Mucosa of stomach (tissue), 1 donor: ENCODE measurements at regions not wholly inside any gene's neighbourhood (a gene's known extent, or its start where the extent isn't known, plus 50 kb on each side); places are given as distances from the start of the nearest gene placed in this dataset.

Experiments used
- H3K27me3 ChIP-seq: one replicate; pipeline ENCODE4 v1.7.0; 2013; ENCODE audit warnings: mild to moderate bottlenecking, low read length; ENCODE audit not compliant: control insufficient read depth, insufficient read depth
- H3K36me3 ChIP-seq: one replicate; pipeline ENCODE4 v1.7.0; 2013; ENCODE audit warnings: low read length; ENCODE audit not compliant: control insufficient read depth, insufficient read depth
- H3K4me1 ChIP-seq: one replicate; pipeline ENCODE4 v1.7.0; 2013; ENCODE audit warnings: mild to moderate bottlenecking, low read length; ENCODE audit not compliant: control insufficient read depth, insufficient read depth
- H3K4me3 ChIP-seq: one replicate; pipeline ENCODE4 v1.7.0; 2013; ENCODE audit warnings: low read length
- H3K9ac ChIP-seq: one replicate; pipeline ENCODE4 v1.7.0; 2013; ENCODE audit warnings: mild to moderate bottlenecking, low read length, moderate library complexity
- H3K9me3 ChIP-seq: one replicate; pipeline ENCODE4 v1.7.0; 2013; ENCODE audit warnings: mild to moderate bottlenecking, low read length, moderate library complexity; ENCODE audit not compliant: control insufficient read depth
- donor health status: Pancreatic carcinoma.

- no peaks in the 10 kb centered on the region for H3K9me3 ChIP-seq
- H3K4me1 ChIP-seq, result peaks cover 28% of the 10 kb centered on the region
- peak overlapping the region; percentile 29 for H3K4me3 ChIP-seq
- peak overlapping the region; percentile 73 for H3K9ac ChIP-seq
- no peaks in the 10 kb centered on the region for H3K27me3 ChIP-seq
- H3K36me3 ChIP-seq, result no peaks in the 10 kb centered on the region
Measured at GRCh38 chr14:89619596-89619995, 202.6 kb upstream of the FOXN3 start.

DNA sequence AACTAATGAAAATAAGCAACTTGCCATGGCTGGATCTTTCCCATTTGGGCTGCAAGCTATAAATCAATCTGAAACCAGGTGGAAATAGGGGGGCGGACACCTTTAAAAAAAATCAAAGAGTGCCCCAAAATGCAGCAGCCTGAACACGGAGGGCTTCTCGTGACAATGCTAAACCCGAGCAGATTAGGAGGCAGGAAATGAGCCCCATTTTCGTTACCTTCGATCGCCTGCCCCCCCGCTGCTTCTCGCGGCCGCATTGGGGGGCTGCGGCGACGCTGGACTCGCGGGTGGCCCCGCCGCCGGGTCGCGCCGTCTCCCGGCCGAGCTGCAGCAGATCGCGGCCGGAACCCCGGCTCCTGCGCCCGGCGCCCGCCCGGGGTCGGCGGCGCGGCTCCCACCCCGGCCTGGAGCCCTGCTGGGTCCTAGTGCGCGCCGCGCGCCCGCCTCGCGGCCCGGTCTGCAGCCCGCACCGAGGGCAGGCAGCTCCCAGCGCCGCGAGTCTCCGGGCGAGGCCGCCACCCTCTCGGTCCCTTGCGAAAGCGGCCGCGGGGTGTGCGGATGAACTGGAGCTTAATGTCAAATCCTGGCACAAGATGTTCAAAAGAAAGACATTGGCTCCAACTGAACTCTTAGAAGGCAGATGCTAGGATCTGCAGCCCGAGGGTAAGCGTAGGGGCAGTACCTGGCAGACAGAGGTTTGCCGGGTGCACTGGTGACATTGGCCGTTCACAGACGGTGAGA lies 201.9 kb upstream of the FOXN3 start:
- Histone ChIP-seq H3K4me3 (peak overlapping the region; percentile 39), H3K27me3 (no peaks in the 10 kb centered on the region), H3K36me3 (no peaks in the 10 kb centered on the region), H3K9me3 (no peaks in the 10 kb centered on the region), H3K4me1 (peaks cover 28% of the 10 kb centered on the region), H3K9ac (peak overlapping the region; percentile 73)

DNA sequence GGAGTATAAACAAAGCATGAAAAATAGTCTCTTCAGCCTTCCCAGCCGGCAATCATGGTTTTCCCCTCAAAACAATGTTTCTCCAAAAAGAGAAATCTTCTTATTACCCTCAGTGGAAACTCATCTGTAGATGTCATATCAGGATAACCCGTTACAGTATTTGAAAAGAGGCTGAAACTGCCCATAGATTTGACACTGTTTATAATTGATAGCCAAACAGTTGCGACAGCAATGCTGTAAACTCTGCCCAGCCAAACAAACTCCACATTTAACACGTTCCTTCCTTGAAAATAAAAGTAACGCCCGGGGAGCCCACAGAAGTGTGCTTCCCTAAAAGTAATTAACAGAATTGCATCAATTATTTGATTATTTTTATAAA lies 201.3 kb upstream of the FOXN3 start:
- Histone ChIP-seq H3K9me3 (no peaks in the 10 kb centered on the region), H3K36me3 (no peaks in the 10 kb centered on the region), H3K4me1 (peaks cover 28% of the 10 kb centered on the region), H3K27me3 (no peaks in the 10 kb centered on the region), H3K4me3 (peak overlapping the region; percentile 39), H3K9ac (peak overlapping the region; percentile 73)

GRCh38 chr14:89617481-89618329 lies 200.7 kb upstream of the FOXN3 start:
- no peaks in the 10 kb centered on the region for H3K36me3 ChIP-seq
- H3K27me3 ChIP-seq, result no peaks in the 10 kb centered on the region
- H3K4me1 ChIP-seq, result peaks cover 28% of the 10 kb centered on the region
- H3K9ac ChIP-seq, result peak overlapping the region; percentile 73
- H3K4me3 ChIP-seq, result peak overlapping the region; percentile 39
- no peaks in the 10 kb centered on the region for H3K9me3 ChIP-seq

- H3K9me3 ChIP-seq, result no peaks in the 10 kb centered on the region
- no peak overlapping the region for H3K4me3 ChIP-seq
- H3K4me1 ChIP-seq, result peaks cover 28% of the 10 kb centered on the region
- no peak overlapping the region for H3K9ac ChIP-seq
- H3K36me3 ChIP-seq, result no peaks in the 10 kb centered on the region
- H3K27me3 ChIP-seq, result no peaks in the 10 kb centered on the region
Measured at GRCh38 chr14:89616852-89617341, 199.9 kb upstream of the FOXN3 start.

DNA sequence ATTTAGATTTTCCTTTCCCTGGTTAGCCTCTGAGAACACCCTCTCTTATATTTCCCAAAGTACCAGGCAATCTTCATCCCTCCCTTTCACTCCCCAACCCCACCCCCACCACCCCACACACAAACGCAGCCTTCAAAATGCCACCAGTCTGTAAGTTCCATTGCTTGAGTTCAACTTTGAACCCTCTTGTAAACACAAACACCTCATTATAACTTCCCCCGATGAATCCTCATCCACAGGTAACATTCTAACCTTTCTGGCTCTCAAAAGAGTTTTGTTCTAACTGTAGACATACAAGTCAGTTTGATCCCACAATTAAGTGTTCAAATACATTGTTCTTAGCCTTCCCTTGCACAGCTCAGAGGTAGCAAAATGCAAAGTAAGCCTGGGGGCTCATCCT lies 199.4 kb upstream of the FOXN3 start:
- Histone ChIP-seq H3K9ac (no peak overlapping the region), H3K27me3 (no peaks in the 10 kb centered on the region), H3K36me3 (no peaks in the 10 kb centered on the region), H3K4me1 (peaks cover 24% of the 10 kb centered on the region), H3K9me3 (no peaks in the 10 kb centered on the region), H3K4me3 (no peak overlapping the region)

DNA sequence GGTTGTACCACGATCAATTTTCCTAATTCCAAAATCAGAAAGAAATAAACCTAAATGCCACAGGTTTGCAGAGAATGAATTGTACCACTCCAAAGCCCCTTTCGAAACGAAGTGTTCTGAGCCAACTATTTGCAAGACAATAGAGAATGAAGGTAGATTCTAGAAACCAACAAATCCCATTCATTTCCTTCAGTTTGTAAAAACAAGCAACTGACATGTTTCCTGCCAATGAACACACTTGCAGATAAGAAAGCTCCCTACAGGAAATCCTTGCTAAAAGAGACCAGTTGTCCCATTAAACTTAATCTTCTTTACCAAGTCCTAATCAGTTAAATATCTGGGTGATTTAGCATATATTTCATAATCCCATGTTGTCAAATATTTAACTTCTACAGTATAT lies 198.4 kb upstream of the FOXN3 start:
- H3K4me1 ChIP-seq, result peaks cover 14% of the 10 kb centered on the region
- H3K9ac ChIP-seq, result no peak overlapping the region
- no peak overlapping the region for H3K4me3 ChIP-seq
- no peaks in the 10 kb centered on the region for H3K9me3 ChIP-seq
- H3K36me3 ChIP-seq, result no peaks in the 10 kb centered on the region
- H3K27me3 ChIP-seq, result no peaks in the 10 kb centered on the region

- Histone ChIP-seq H3K4me1 (peaks cover 13% of the 10 kb centered on the region), H3K4me3 (no peak overlapping the region), H3K27me3 (no peaks in the 10 kb centered on the region), H3K9me3 (no peaks in the 10 kb centered on the region), H3K36me3 (no peaks in the 10 kb centered on the region), H3K9ac (no peak overlapping the region)
Measured at GRCh38 chr14:89614009-89614691, 197.1 kb upstream of the FOXN3 start.

DNA sequence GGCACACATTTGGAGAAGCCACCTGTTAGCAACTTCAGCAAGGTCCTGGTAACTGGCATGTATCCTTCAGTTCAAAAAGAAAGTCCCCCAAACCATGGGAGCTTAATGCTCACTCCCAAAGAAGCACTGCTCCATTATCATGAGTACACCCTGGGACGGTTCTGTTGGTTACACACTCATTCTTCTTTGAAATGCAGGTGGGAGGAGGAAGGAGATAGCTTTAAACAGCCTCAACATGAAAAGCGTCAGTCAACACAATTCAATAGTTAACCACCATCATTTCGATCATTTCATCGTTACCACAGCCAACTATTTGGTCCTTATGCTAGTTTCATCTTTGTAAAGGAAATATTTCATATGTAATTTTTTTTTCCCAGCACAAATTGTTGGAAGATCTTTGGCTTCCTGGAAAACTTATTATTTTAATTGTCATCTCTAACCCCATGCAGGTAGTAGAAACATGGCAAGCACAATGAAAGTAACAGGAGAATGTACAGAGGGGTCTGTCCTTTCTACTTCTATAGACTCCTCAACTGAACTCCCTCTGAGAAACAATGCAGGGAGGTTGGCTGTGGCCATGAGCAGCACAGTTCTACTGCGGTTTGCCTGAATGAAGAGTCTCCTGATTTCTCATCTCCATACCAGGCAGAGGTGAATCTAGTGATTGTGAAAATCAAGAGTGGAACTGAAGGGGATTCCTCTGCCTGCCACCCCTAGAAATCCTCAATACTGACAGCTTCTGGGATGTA lies 196.4 kb upstream of the FOXN3 start:
- Histone ChIP-seq H3K9ac (no peak overlapping the region), H3K36me3 (no peaks in the 10 kb centered on the region), H3K27me3 (no peaks in the 10 kb centered on the region), H3K4me3 (no peak overlapping the region), H3K9me3 (no peaks in the 10 kb centered on the region), H3K4me1 (peaks cover 13% of the 10 kb centered on the region)

- no peaks in the 10 kb centered on the region for H3K9me3 ChIP-seq
- H3K4me1 ChIP-seq, result no peaks in the 10 kb centered on the region
- no peak overlapping the region for H3K9ac ChIP-seq
- no peaks in the 10 kb centered on the region for H3K27me3 ChIP-seq
- no peak overlapping the region for H3K4me3 ChIP-seq
- no peaks in the 10 kb centered on the region for H3K36me3 ChIP-seq
Measured at GRCh38 chr14:89609500-89610100, 192.6 kb upstream of the FOXN3 start.

GRCh38 chr14:89607453-89607852 lies 190.4 kb upstream of the FOXN3 start:
- Histone ChIP-seq H3K27me3 (no peaks in the 10 kb centered on the region), H3K9me3 (no peaks in the 10 kb centered on the region), H3K4me3 (no peak overlapping the region), H3K9ac (no peak overlapping the region), H3K4me1 (no peaks in the 10 kb centered on the region), H3K36me3 (no peaks in the 10 kb centered on the region)
